Activated CD4-positive, alpha-beta T cell treated with anti-CD3 and anti-CD28 coated beads, Interleukin-2, amount 50 U/mL, for 1 hour (primary cell): ENCODE measurements at regions not wholly inside any gene's neighbourhood (a gene's known extent, or its start where the extent isn't known, plus 50 kb on each side); places are given as distances from the start of the nearest gene placed in this dataset.

Experiments used
- DNase-seq: peaks from one replicate; pipeline ENCODE4 v3.0.0-alpha.2; 2020

DNA sequence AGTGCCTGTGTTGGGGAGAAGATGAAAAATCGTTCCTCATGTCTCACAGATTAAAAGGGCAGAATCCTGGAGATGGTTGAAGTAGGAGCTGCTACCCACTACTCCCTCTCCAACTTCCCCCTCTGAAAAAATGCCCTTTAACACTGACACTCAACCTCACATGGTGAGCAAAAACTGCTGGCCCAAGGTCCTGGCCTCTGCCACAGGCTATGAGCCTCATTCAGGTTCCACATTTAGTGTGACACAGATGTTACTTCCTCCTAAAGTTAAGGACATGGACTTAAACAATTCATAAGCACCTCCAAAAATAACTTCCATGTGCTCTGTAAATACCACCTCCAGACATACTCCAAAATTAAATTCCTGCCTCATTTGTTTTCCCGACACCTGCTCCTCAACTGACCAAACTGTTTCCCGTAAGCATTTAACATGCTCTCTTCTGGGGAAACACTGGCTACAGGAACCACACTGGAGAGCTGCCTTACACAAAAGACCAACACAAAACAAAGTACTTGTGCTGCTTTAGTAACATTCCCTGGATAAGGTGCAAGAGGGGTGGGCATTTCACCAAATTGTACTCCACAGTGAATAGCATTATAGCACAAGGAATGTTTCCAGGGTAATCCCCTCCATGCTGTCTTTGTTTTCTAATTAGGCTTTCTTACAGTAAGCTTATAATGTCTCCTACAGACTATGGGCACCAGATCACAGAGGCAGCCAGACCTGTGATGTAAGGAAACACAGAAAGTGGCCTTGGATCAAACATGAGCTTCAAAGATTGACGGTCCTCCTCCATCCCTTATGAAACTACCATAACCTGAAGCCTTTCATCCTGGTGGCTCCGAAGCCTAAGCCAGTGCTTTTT is 57.0 kb downstream of the PHLDA1 start:
- no peak for DNase-seq

DNA sequence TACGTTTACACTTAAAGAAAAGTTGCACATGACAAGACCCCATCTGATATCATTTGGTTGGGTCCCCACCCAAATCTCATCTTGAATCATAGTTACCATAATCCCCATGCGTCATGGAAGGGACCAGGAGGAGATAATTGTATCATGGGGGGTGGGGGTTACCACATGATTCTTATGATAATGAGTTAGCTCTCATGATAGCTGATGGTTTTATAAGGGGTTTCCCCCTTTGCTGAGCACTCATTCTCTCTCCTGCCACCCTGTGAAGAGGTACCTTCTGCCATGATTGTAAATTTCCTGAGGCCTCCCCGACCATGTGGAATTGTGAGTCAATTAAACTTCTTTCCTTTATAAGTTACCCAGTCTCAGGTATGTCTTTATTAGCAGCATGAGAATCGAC is 60.3 kb downstream of the PHLDA1 start:
- no peak for DNase-seq

GRCh38 chr12:75970310-75970709 is 61.3 kb downstream of the PHLDA1 start:
- DNase-seq = no peak

DNA sequence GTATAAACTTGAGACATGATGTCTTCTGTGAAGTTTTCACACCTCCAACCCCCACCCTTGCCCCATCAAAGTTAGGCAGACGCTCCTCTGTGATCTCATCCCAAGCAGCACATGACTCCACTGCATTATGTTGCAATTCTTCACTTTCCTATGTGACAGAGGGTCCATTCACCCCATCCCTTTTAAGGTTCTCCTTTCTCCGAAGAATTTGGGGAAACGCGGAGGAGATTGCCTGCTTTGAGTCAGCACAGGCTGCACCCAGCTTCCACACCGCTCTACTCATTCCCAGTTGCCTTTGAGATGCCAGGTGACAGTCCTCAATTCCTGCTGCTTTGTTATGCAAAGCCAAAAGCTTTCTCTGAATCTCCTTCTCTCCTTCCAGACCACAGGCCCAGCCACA is 61.8 kb downstream of the PHLDA1 start:
- DNase-seq = no peak

DNA sequence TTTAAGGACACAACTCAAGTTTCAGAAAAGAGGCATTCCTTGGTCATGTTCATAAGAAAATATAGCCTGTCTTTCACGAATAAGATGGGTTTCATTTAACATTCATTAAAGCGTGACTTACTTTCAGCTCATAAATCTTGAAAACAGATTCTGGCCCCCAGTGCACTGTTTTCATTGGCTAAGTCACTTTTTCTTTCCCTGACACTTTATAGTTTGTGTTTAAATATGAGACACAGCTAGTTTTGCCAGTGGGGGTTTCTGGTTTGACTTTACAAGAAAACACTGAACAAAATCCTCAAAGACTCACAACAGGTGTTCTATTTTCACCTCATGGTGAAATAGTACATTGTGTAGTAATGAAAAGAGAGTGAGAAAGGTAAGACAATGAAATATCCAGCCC is 65.9 kb downstream of the PHLDA1 start:
- no peak for DNase-seq

DNA sequence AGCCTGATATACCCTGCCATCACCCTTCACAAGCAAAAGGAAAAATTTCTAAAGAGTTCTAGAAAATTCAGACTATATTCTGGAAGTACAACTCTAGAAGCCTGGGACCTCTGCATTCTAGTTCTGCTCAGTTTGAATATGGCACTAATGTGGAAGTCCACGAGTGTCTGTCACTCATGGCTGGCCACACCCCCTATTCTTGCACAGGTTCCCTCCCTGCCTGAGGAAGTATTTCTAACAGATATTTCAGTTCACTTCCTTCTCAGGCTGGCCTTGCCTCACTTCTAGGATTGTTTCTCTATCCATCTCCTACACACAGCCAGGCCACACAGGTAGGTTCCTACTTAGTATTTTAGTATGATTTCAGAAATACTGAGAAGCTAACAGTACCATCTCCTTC is 67.4 kb downstream of the PHLDA1 start:
- DNase-seq = no peak

DNA sequence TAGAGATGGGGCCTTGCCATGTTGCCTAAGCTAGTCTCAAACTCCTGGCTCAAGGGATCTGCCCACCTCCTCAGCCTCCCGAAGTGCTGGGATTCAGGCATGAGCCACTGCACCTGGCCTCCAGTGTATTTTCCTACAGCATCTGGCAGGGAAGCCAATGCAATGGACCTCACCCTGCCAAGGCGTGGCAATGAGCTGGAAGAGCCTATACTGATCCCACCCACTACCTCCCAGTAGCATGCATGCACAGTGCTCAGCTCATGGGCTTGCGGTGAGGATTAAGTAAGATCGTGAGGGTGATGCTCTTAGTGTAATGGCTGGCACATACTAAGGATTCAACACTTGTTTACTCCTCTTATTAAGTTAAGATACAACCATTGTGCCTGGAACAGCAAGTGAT is 69.7 kb downstream of the PHLDA1 start:
- no peak for DNase-seq

- DNase-seq = no peak
Observed at GRCh38 chr12:75960954-75961661, 70.5 kb downstream of the PHLDA1 start.

- no peak for DNase-seq
Observed at GRCh38 chr12:75960086-75960910, 71.3 kb downstream of the PHLDA1 start.

DNA sequence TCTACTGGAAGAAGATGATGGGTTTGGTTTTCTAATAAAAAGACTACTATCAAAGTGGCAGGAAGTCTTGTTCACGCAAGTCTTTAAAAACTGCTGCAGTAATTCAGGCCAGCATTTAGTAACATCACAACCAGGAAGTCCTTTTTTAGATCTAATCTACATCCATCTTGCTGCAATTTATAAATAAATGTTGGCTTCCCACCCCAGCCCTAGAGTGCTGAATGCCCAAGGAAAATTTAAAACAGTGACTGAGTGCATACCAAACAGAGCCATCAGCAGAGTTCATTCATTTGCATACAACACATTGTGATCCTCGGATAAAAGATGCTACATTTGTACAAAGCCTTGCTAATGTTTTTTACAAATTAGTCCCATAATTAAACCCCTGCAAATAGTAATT is 72.1 kb downstream of the PHLDA1 start:
- no peak for DNase-seq

- DNase-seq = no peak
Observed at GRCh38 chr12:75959060-75959459, 72.5 kb downstream of the PHLDA1 start.

GRCh38 chr12:75955251-75955650 is 76.3 kb downstream of the PHLDA1 start:
- no peak for DNase-seq

- DNase-seq = no peak
Observed at GRCh38 chr12:75954749-75955148, 76.8 kb downstream of the PHLDA1 start.

- DNase-seq = no peak
Observed at GRCh38 chr12:75954041-75954440, 77.5 kb downstream of the PHLDA1 start.

GRCh38 chr12:75953312-75953906 is 78.2 kb downstream of the PHLDA1 start:
- no peak for DNase-seq

DNA sequence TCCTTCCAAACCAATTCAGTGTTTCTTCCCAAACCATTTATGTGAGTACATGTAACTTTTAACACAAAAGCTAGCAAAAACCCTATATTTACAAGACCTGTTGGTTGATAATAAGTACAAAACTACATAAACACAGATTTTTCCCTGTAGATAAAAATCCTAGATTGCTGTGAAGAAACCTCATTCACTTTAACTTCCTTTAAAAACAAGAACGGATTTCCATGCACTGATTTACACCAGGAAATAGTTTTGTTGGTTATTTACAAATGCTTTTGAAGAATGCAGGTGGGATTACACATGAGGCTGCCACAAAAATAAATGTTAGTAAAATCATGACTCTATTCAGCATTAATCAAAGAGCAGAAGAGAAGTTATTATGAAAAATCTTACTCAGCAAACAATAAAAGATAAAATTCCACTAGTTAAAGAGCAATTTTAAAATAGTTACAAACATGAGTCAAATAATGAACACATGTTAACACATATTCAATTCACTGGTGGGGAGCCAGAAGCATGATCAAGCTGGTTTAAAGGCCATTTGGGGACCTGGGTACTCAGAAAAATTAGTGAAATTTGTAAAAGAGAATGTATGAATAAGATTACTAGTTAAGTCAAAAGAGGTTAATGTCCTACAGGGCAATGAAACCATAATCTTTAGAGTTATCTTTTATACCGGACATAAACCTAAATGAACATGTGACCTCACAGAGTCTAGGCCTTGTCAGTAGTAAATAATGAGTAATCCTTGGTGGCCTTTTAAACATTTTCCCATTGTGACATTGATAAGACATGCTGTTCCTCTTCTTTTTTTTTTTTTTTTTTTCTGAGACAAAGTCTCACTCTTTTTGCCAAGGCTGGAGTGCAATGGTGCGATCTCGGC is 79.9 kb downstream of the PHLDA1 start:
- no peak for DNase-seq

- DNase-seq = no peak
Observed at GRCh38 chr12:75947156-75947723, 84.3 kb downstream of the PHLDA1 start.

DNA sequence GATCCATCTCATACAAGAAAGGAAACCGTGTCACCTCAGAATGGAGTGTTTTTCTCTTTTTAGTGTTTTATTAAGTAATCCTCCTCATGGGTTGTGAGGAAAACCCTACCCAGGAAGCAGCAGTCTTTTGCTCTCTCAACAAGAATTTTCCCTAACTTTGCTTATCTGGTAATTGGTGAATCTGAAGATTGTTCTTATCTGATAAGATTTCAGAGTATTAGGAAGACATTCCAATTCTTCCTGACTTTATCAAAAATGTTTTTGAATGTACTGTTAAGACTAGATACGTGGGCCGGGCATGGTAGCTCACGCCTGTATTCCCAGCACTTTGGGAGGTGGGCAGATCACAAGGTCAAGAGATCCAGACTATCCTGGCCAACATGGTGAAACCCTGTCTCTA is 86.0 kb downstream of the PHLDA1 start:
- no peak for DNase-seq

DNA sequence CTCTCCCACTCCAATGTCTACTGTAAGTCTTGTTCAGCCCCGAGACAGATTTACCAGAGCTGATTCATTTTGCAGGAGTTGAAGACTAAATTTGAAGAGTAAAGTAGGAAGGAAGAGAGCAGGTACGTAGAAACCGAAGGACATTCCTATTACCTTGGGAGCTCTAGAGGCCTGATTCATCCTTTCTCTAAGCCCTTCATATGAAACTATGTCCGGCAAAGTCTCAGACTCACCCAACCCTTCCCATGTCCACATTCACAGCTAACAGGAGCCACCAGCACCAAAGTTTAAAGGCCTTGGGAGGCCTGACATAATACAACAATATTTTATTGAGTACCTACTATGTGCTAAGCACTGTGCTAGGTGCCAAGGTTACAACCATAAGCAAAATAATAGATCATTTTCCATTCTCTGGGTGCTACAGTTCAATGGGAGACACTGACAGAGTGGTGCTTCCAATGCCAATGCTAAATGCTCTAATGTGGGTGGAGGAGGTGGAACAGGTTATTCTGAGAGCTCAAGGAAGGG is 86.6 kb downstream of the PHLDA1 start:
- DNase-seq = no peak

GRCh38 chr12:75944097-75944904 is 87.3 kb downstream of the PHLDA1 start:
- no peak for DNase-seq

- DNase-seq = no peak
Observed at GRCh38 chr12:75943730-75944096, 87.9 kb downstream of the PHLDA1 start.
